Iris pigment epithelial cell (primary cell): ENCODE measurements at regions not wholly inside any gene's neighbourhood (a gene's known extent, or its start where the extent isn't known, plus 50 kb on each side); places are given as distances from the start of the nearest gene placed in this dataset.

Experiments
- DNase-seq: peaks from one replicate; pipeline ENCODE4 v3.0.0-alpha.2; 2011; ENCODE audit warnings: low read depth

- DNase-seq = no peak
Measured at GRCh38 chr14:51546099-51546498, 105.6 kb upstream of the FRMD6 start.

- no peak for DNase-seq
Measured at GRCh38 chr14:51546603-51547258, 105.0 kb upstream of the FRMD6 start.

- DNase-seq = peak; percentile 100
Measured at GRCh38 chr14:51547260-51547659, 104.5 kb upstream of the FRMD6 start.

GRCh38 chr14:51547701-51548100 is 104.0 kb upstream of the FRMD6 start:
- DNase-seq = no peak

GRCh38 chr14:51548187-51548586 is 103.5 kb upstream of the FRMD6 start:
- peak; percentile 28 for DNase-seq

GRCh38 chr14:51550636-51551035 is 101.1 kb upstream of the FRMD6 start:
- DNase-seq = no peak

- no peak for DNase-seq
Measured at GRCh38 chr14:51552275-51552674, 99.4 kb upstream of the FRMD6 start.

GRCh38 chr14:51552768-51553404 is 98.8 kb upstream of the FRMD6 start:
- DNase-seq = no peak

GRCh38 chr14:51554339-51554920 is 97.3 kb upstream of the FRMD6 start:
- peak; percentile 90 for DNase-seq

GRCh38 chr14:51554953-51555352 is 96.8 kb upstream of the FRMD6 start:
- peak; percentile 54 for DNase-seq

GRCh38 chr14:51561141-51561540 is 90.6 kb upstream of the FRMD6 start:
- DNase-seq = no peak

- peak; percentile 84 for DNase-seq
Measured at GRCh38 chr14:51562816-51563215, 88.9 kb upstream of the FRMD6 start.

- DNase-seq = peak; percentile 26
Measured at GRCh38 chr14:51563560-51563959, 88.2 kb upstream of the FRMD6 start.

- DNase-seq = no peak
Measured at GRCh38 chr14:51564460-51564859, 87.2 kb upstream of the FRMD6 start.

GRCh38 chr14:51564986-51565604 is 86.6 kb upstream of the FRMD6 start:
- no peak for DNase-seq

GRCh38 chr14:51566831-51567582 is 84.7 kb upstream of the FRMD6 start:
- DNase-seq = no peak

GRCh38 chr14:51568366-51568765 is 83.3 kb upstream of the FRMD6 start:
- no peak for DNase-seq

- no peak for DNase-seq
Measured at GRCh38 chr14:51573607-51574006, 78.1 kb upstream of the FRMD6 start.

- DNase-seq = no peak
Measured at GRCh38 chr14:51574009-51574408, 77.7 kb upstream of the FRMD6 start.

- no peak for DNase-seq
Measured at GRCh38 chr14:51575349-51576116, 76.2 kb upstream of the FRMD6 start.

- DNase-seq = peak; percentile 62
Measured at GRCh38 chr14:51576117-51576430, 75.6 kb upstream of the FRMD6 start.

GRCh38 chr14:51576879-51577278 is 74.8 kb upstream of the FRMD6 start:
- DNase-seq = peak; percentile 43
